H1 (cell line): ENCODE measurements at regions not wholly inside any gene's neighbourhood (a gene's known extent, or its start where the extent isn't known, plus 50 kb on each side); places are given as distances from the start of the nearest gene placed in this dataset.

Experiments used
- E2F6 ChIP-seq: IDR thresholded peaks from 2 replicates; pipeline ENCODE4 v1.6.1; 2012; ENCODE audit warnings: inconsistent platforms
- KDM1A ChIP-seq: fragments of 200-600, 300-600 bp; sonication (generic); IDR thresholded peaks from 2 replicates; pipeline ENCODE4 v1.7.1; 2016; ENCODE audit warnings: mild to moderate bottlenecking, low read length, borderline replicate concordance
- NRF1 ChIP-seq: IDR thresholded peaks from 2 replicates; pipeline ENCODE4 v1.6.1; 2011; ENCODE audit warnings: mild to moderate bottlenecking, low read depth, low read length, improper control_type of control experiment
- RBBP5 ChIP-seq: IDR thresholded peaks from 2 replicates; pipeline ENCODE4 v1.7.1; 2012; ENCODE audit warnings: low read depth, mild to moderate bottlenecking, inconsistent platforms, low read length, moderate library complexity, borderline replicate concordance
- SP4 ChIP-seq: IDR thresholded peaks from 2 replicates; pipeline ENCODE4 v1.6.1; 2012; ENCODE audit warnings: low read length, inconsistent platforms

- TF ChIP-seq RBBP5, result no peak
- TF ChIP-seq E2F6, result no peak
- TF ChIP-seq KDM1A, result peak; percentile 80
- TF ChIP-seq NRF1, result no peak
- no peak for TF ChIP-seq SP4
These were observed 135.7 kb upstream of the HS3ST2 start (continued) for GRCh38 chr16:22678311-22678710.
